Right ventricle myocardium superior (tissue), 1 donor: ENCODE measurements at regions not wholly inside any gene's neighbourhood (a gene's known extent, or its start where the extent isn't known, plus 50 kb on each side); places are given as distances from the start of the nearest gene placed in this dataset.

Experiments
- ATAC-seq: fragments of 200-7000 bp; cut with Tn5 transposase; one replicate; pipeline ENCODE4 v1.9.1; 2020; ENCODE audit warnings: mild to moderate bottlenecking; ENCODE audit not compliant: poor library complexity
- DNase-seq: peaks from one replicate; pipeline ENCODE4 v3.0.0-alpha.2; 2020
- intact Hi-C: fragments of 100-400 bp; cut with DNase I; formaldehyde crosslinking; loops from one replicate; pipeline ENCODE4 v1.11.2; 2022
- donor health status: DM: no; HTN: yes; CAD: no; lungs with severe emphysema.

GRCh38 chr1:8109216-8109615, 83.1 kb upstream of the ERRFI1 start:
- DNase-seq (no peak), ATAC-seq (no peak)
- intact Hi-C loops, result no loop called here

GRCh38 chr1:8107897-8108296, 81.8 kb upstream of the ERRFI1 start:
- intact Hi-C loops, result no loop called here
- no peak for ATAC-seq
- no peak for DNase-seq

- ATAC-seq (no peak), DNase-seq (no peak)
- intact Hi-C loops, result no loop called here
These were observed 78.4 kb upstream of the ERRFI1 start for GRCh38 chr1:8104278-8105236.

- DNase-seq (no peak), ATAC-seq (no peak)
- intact Hi-C loops, result no loop called here
These were observed 71.8 kb upstream of the ERRFI1 start for GRCh38 chr1:8097908-8098307.

- ATAC-seq (peak; percentile 36), DNase-seq (no peak)
- intact Hi-C loops, result no loop called here
These were observed 71.1 kb upstream of the ERRFI1 start for GRCh38 chr1:8097077-8097799.

GRCh38 chr1:8096105-8097011, 70.2 kb upstream of the ERRFI1 start:
- peak; percentile 36 for ATAC-seq
- intact Hi-C loops, result no loop called here

GRCh38 chr1:8095584-8095983, 69.5 kb upstream of the ERRFI1 start:
- ATAC-seq (no peak), DNase-seq (no peak)
- intact Hi-C loops, result no loop called here

More at GRCh38 chr1:8096105-8097011, 70.2 kb upstream of the ERRFI1 start:
- DNase-seq, result no peak

GRCh38 chr1:8094481-8095241, 68.6 kb upstream of the ERRFI1 start:
- intact Hi-C loops, result no loop called here
- DNase-seq, result no peak
- ATAC-seq, result peak; percentile 40

- no peak for ATAC-seq
- DNase-seq, result no peak
- intact Hi-C loops, result no loop called here
These were observed 67.3 kb upstream of the ERRFI1 start for GRCh38 chr1:8093221-8093980.

GRCh38 chr1:8092657-8093056, 66.5 kb upstream of the ERRFI1 start:
- DNase-seq (no peak), ATAC-seq (no peak)
- intact Hi-C loops, result no loop called here

GRCh38 chr1:8091691-8092090, 65.6 kb upstream of the ERRFI1 start:
- ATAC-seq (no peak), DNase-seq (no peak)
- intact Hi-C loops, result no loop called here

GRCh38 chr1:8090241-8090702, 64.2 kb upstream of the ERRFI1 start:
- intact Hi-C loops, result no loop called here
- DNase-seq (no peak), ATAC-seq (no peak)

GRCh38 chr1:8089535-8090228, 63.6 kb upstream of the ERRFI1 start:
- intact Hi-C loops, result no loop called here
- ATAC-seq, result no peak
- DNase-seq, result no peak

- ATAC-seq (no peak), DNase-seq (no peak)
- intact Hi-C loops, result no loop called here
These were observed 59.9 kb upstream of the ERRFI1 start for GRCh38 chr1:8086055-8086454.

- intact Hi-C loops, result no loop called here
- ATAC-seq, result no peak
- no peak for DNase-seq
These were observed 58.8 kb upstream of the ERRFI1 start for GRCh38 chr1:8084913-8085312.

GRCh38 chr1:8083739-8084484, 57.8 kb upstream of the ERRFI1 start:
- peak; percentile 46 for ATAC-seq
- intact Hi-C loops, result no loop called here
- DNase-seq, result no peak
